GM21717 (cell line): ENCODE measurements at regions not wholly inside any gene's neighbourhood (a gene's known extent, or its start where the extent isn't known, plus 50 kb on each side); places are given as distances from the start of the nearest gene placed in this dataset.
A peak's percentile ranks its signal among the peaks of the same experiment; 100 is the strongest.

Experiments used
- ATAC-seq: cut with Tn5 transposase; IDR thresholded peaks from one replicate; pipeline ENCODE4 v1.9.1; 2021; ENCODE audit warnings: mild to moderate bottlenecking, moderate library complexity; ENCODE audit not compliant: unreplicated experiment

DNA sequence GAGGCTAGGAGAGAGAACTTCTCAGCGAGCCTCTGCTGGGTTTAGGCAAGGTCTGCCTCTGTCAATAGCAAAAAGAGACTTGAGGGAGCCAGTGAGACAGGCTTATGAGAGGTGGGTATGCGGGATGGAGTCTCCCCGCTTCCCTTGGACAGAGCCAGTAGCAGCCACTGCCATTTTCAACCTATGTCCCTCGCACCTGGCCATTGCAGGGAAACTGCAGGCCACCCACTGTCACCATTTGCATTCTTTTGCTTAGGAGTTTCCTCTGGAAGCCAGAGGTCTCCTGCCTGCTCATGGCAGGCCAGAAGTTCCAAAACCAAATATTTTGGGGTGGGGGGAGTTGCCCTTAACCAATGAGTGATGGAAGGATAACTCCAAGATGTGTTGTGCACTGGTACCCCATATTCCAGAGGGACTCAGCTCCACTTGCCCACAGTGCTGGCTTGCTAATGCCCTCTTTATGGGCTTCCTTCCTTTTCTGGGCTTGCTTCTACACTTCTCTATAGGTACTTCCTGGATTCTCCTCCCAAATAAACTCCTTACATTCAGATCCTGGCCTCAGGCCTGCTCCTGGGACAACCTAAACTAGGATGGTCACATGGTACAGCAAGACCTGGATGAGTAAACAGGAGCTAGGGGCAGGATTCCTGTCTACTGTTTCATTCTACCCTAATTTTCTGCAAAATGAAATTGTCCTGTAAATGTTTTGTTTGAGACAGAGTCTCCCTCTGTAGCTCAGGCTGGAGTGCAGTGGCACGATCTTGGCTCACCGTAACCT lies 108.9 kb upstream of the PROK2 start:
- ATAC-seq: no peak

DNA sequence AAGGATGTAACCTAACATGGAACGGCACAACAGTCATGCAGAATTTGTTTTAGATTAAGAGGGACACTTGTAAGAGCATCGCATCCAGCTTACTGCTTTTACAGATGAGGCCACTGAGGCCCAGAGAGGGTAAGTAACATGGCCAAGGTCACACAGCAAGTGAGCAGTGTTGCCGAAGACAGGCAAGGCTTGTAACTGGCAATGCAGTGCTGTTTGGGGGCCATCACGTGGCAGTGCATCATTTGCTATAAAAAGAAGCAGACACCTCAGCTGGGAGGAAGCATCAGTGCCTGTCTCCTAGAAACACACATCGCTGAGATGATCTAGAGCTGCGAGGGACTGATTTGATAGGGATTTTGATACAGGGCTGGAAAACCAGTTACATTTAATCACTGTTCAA lies 108.2 kb upstream of the PROK2 start:
- ATAC-seq: no peak

DNA sequence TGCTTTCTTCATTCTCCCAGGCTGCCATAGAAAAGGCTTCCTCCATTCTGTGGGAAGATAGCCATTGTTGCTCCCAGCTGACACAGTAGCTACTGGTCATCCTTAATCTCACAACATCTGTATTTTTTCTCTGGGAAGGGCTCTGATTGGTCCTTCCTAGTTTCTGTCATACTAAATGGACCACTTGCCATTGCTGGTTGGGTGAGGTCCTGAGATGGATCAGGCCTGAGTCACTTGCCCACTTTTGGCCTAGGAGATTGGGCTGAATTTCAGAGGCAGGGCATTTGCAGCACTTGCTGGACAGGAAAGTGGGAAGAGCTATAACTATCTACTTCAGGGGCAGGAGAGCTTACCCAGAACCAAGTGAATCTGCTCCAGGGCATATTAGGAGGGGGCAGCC lies 106.5 kb upstream of the PROK2 start:
- ATAC-seq: no peak

DNA sequence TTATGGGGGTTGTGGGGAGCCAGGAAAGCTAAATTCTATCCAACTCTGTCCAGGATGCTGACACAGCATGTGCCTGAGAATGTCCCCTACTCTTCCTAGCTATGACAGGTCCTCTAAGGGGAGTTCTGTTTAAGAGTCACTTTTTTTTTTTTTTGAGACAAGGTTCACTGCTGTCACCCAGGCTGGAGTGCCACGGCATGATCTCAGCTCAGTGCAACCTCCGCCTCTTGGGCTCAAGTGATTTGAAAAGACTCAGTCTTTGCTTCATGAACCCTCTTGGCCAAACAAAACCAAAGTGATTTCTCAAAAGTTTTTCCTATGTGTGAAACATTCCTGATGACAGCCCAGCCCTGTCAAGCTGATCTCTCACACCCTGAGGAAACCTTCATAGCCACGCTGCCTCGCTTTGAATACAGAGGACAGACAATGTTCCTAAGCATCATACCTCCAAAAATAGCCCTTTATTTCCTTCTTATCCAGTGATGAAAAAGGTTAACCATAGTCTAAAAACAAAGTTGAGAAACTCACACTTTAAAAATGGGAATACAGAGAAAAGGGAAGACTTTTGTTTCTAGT lies 105.5 kb upstream of the PROK2 start:
- no peak for ATAC-seq

DNA sequence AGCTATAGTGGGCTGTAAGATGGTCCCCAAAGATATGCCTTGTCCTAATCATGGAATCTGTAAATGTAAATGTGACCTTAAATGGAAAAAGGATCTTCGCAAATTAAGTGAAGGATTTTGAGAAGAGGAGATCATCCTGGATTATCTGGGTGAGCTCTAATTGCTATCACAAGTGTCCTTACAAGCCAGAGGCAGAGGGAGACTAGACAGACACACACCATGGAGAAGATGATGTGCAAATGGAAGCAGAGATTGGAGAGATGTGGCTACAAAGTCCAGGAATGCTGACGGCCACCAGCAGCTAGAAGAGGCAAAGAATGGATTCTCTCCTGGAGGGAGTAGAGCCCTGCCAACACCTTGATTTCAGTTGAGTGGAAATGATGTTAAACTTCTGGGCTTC lies 102.3 kb upstream of the PROK2 start:
- ATAC-seq: no peak

DNA sequence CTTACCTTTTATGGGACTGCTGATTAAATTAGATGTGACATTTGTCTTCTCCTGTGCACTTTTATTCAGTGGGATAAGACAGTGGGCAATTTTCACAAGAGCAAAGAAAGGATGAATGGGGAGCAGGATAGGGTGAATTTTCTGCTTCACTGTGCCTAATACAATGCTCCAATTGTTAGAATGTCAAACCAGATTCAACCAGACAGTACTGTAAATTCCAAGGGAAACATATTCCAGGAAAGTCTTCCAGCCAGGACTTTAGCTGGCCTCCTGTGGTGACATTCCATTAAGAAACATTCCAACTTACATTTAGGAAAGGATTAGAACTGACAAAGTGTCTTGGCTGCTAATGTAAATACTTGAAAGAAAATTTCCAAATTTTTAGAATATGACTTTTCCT lies 100.1 kb upstream of the PROK2 start:
- no peak for ATAC-seq

DNA sequence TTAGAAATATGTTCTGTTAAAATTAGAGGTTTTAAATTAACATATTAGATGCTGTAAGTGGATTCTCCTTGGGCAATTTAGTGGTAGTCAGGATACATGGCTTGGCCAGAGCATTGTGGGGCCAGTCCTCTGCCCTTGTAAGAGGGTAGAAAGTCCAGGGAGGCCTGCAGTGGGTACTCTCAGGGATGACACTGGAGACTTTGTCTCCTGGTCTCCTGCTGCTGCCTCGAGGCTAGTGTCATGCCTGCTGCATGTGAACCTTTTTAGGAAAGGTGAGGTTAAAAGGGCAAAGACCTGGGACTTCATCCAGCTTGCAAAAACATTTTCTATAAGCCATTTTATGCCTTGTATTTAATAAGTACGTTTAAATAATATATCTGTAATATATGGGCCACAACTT lies 96.8 kb upstream of the PROK2 start:
- no peak for ATAC-seq

DNA sequence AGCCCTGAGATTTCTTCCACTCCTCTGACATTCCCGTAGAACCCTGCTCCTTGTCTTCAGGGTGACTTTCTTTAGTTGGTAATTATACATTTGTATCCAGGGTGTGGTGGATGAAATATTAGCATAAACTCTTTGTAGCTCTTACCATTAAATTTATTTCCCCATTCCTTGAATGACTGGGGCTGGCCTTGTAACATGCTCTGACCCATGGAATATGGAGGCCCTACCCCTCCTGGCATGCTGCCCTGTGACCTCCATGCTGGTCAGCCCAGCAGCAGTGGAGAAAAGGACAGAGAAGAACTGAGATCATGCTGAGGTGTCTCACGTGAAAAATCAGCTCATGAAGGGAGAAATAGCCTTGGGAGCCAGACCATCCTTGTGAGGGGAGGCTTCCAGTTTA lies 96.1 kb upstream of the PROK2 start:
- ATAC-seq: no peak

DNA sequence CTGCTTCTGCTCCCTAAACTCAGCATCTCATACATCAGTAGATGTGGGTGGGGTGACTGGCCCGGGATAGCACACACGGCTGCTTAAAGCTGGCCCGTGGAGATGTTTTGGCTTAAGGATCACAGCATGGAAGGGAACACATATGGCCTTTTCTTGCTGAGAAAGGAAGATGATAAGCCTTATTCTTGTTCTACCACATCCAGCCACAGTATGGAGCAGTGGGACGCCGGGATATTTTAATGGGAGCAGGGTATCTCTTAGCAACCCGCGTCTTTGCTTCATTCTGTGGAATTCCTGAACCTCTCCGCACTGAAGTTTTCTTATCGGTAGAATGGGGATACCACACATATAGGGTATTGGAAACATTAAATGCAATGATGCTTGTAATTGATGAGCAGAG lies 94.1 kb upstream of the PROK2 start:
- ATAC-seq: no peak

DNA sequence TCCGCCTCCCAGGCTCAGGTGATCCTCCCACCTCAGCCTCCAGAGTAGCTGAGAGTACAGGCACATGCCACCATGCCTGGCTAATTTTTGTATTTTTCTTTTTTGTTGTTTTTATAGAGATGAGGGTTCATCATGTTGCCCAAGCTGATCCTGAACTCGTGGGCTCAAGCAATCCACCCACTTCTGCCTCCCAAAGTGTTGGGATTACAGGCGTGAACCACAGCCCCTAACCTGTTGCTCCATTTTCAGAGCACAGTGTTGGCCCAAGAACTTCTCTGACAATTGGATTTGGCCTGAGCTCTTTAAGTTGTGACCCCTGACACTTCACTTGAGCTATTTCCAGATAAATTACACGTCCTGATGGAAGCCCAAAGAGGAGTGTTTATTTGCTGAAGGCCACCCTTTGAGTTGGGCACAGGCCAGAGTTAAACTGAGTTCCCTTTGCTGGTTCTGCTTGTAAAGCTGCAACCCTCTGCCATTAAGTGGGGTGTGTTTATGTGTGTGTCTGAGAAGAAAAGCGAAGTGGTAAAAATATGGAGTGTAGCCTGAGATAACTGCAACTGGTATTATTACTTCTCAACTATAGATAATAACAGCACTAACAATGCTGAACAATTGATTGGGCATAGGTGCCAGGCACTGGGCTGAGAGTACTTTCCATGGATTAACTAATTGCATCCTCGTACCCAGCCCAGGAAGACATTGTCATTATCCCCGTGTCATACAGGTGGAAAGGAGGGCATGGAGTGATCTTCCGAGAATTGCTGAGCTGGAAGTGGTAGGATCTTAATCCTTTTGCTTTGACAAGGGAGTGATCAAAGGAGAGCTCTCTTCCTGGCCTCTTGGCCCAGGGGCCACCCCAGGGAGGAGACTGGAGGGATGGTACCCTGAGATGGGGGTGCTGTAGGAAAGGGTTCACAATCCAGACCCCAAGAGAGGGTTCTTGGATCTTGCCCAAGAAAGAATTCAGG lies 91.5 kb upstream of the PROK2 start:
- no peak for ATAC-seq

DNA sequence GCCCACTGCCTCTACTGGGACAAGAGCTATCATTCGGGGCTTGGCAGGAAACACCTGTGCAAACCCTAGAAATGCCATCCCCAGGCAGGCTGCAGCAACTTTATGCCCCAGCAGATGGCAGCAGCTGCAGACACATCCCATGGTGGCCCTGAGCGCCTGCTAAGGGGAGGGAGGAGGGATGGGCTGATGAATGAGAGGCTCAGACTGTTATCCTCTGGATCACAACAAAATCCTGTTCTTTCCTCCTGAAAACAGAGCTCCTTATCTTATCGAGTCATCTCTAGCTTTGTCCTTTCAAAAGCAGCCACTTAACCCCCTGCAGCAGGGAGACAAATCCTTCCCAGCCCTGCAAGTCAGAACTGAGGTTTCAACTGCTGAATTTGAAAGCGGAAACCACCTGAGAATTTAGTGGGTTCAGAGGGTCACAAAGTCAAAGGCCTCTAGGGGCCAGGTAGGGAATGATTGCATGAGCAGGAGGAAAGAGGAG lies 90.6 kb upstream of the PROK2 start:
- ATAC-seq: peak; percentile 90

DNA sequence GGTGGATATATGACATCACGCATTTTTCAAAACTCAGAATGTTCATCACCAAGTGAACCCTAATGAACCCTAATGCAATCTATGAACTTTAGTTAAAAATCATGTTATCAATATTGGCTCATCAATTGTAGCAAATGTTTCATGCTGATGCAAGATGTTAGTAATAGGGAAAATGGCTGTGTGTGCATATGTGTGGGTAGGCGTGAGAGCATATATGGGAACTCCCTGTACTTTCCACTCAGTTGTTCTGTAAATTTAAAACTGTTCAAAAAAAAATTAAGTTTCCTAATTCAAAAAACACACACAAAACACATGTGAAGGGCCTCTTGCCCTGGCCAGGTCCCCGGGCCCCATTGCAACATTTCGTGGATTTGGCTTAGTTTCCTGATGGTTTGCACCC lies 89.7 kb upstream of the PROK2 start:
- peak; percentile 22 for ATAC-seq

DNA sequence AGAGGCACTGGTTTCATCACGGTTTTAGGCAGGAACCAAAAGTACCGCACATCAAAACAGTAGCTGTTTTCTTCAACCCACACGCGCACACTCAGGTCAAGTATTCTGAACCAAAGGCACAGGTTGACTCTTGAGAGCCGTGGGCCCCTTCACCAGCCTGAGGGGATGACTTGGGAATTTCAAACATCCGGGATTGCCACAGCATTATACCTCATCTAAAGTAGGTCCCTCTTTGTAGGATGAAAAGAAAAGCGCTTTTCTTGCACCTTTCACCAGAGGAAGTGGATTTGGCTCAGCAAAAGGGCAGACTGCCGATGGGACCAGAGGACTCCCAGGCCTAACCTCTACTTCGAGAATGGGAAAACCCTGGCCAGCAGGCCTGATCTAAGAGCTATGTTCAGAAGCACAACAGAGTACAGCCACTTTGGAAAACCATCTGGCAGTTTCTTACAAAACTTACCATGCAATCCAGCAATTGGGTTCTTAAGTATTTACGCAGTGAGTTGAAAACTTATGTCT lies 88.2 kb upstream of the PROK2 start:
- ATAC-seq: no peak

DNA sequence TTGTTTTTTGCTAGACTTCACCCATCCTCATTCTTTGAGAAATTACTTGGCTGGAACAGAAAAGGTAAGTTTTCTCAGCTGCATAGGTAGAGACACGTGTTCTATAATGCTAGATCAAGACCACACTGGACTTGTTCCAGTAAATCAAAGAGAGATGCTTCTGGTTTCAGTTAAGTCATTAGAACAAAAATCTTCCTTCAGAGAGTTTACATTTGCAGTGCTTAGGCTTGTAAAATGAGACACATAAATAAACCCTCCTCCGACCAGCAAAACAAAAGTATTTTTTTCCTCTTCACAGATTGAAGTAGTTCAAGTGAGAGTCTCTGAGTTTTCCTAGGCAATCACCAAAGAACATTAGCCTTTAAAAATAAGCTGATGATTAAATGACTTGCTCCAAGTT lies 87.3 kb upstream of the PROK2 start:
- no peak for ATAC-seq

DNA sequence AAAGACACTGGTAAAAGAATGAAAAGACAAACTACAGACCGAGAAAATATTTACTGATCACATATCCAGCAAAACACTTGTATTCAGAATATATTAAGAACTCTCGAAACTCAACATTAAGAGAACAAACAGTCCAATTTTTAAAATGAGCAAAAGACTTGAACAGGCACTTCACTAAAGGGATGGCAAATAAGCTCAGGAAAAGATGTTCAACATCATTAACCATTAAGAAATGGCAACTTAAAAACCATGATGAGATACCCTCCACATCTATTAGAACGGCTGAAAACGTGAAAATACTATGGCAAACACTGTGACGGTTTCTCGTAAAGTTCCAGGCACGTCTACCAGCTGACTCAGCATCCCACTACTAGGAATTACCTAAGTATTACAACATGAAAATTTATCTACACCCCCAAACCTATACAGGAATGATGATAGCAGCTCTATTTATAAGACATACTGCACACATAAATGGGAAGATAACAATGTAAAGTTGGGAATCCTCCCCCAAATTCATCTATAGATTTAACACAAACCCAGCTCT lies 86.1 kb upstream of the PROK2 start:
- ATAC-seq: no peak

DNA sequence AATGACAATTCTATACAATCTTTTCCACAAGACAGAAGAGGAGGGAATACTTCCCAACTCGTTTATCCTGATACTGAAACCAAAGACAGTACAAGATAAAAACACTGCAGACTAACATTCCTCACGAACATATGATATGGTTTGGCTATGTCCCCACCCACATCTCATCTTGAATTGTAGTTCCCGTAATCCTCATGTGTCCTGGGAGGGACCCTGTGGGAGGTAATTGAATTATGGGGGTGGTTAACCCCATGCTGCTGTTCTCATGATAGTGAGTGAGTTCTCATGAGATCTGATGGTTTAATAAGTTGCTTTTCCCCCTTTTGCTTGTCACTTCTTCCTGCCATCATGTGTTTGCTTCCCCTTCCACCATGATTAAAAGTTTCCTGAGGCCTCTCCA lies 83.9 kb upstream of the PROK2 start:
- no peak for ATAC-seq

DNA sequence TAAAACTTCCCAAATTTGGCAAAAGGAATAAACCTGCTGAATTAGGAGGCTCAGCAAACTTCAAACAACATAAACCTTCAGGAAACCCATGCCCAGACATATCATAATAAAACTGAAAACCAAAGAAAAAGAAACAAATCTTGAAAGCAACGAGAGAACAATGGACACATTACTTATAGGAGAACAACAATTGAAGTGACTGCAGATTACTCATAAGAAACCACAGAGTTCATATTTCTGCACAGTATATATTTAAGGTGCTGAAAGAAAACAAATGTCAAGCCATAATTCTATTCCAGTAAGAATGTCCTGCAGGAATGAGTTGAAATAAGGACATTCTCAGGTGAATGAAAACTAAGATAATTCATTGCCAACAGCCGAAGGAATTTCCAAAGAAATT lies 80.8 kb upstream of the PROK2 start:
- no peak for ATAC-seq

DNA sequence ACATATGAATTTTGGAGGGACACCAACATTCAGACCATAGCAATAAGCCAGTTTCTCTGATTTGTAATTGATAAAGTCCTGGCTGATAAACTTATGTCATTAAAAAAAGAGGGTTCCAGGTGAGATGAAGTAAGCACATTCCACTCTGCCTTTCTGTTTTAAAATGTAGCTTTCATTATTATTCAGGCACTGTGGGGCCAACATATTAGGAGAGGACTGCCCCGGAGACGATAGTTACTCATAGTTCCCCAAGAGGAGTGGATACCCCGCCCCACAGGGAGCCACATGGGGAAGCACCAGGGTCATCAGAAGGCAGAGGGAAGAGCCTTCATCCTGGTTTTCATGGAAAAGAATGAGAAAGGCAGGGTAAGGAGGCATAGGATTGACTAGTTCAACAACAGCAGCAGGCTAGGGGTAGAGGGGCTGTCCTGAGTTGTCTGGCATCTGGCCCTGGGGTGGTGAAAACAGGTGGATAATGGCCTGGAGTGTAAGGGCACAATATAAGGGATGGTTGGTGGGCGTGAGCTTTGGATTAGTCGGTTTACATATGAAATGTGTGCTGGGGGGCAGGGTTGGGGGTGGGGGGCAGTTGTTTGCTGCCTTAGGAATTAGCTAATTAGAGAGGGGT lies 78.7 kb upstream of the PROK2 start:
- no peak for ATAC-seq

DNA sequence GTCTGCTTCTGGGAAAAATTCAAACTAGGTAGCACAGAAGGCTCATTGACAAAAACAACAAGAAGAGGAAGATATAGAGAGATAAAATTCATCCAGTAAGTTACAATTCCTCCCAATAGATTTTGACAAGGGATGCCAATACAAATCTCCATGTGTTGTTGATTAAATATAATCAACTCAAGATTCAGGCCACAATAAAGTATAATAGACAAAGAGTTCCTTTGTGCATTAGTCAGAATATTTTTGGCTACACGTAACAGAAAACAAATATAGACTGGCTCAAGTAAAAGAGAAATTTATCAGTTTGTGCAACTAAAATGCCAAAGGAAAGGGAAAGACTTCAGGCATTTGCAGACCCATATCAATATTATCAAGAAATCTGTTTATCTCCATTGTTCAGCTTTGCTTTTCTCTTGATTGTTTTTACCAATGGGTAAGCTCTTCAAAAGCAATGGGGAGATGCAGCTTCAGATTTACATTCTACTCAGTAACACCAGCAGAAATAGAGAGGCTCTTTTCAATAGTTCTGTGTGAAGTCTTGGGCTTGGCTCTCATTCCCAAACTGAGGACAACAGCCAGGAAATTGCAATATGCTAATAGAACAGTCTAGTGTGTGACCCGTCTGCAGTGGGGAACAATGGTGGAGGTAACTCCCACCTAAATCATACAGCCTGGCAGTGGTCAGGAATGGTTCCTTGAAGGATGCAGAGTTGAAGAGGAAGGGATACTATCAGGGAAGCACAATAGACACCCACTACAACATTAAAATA lies 77.6 kb upstream of the PROK2 start:
- no peak for ATAC-seq

DNA sequence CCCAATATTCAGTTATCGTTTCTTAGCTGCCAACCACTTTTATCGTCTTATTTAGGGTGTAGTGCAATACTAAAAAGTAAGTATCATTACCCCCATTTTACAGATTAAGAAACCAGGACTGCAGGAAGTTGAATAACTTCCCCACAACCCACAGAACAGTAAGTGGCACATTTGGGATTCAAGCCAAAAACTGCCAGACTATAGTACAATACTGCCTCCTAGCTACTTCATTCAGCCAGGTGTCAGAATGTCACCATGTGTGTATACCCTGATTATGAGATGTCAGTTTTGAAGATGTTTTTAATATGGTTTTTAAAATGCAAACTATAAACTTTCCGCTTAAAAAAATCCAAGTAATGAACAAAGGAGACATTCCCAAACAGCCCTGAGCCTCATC lies 74.2 kb upstream of the PROK2 start:
- no peak for ATAC-seq
